Kidney capillary endothelial cell (primary cell): ENCODE measurements at regions not wholly inside any gene's neighbourhood (a gene's known extent, or its start where the extent isn't known, plus 50 kb on each side); places are given as distances from the start of the nearest gene placed in this dataset.

Source experiments
- DNase-seq: peaks from one replicate; pipeline ENCODE4 v3.0.0-alpha.2; 2018; ENCODE audit warnings: low spot score

DNA sequence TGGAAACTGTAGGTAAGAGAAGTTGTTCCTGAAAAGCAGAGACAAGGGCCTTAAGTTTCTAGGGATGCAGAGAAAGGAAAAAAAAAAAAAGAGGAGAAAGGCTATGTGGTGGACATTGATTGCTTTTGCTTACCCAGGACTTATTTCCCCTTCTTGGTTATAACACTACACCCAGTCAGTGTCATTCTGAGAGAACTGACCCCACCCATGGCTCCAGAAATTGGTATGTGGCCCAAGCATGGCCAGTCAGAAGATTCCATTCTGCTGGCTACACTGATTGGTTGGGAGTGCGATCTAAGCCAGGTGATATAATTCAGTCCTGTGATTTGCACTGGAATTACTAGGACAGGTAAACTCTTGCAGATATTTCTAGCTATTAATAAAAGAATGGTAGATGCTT lies 62.2 kb upstream of the EXOC4 start:
- DNase-seq = no peak

DNA sequence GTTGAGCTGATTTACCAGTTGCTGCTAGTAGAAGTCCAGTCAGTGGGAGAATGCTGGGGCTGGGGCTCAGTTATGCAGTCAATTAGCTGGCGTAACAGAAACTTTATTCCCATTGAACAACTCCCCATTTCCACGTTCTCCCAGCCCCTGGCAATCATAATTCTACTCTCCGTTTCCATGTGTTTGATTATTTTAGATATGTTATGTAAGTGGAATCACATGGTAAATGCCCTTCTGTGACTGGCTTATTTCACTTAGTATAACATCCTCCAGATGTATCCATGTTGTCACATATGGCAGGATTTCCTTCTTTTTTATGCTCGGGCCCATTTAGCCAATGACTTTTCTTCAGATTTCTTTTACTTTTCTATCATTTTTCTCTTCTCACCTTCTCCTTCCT lies 61.1 kb upstream of the EXOC4 start:
- no peak for DNase-seq

DNA sequence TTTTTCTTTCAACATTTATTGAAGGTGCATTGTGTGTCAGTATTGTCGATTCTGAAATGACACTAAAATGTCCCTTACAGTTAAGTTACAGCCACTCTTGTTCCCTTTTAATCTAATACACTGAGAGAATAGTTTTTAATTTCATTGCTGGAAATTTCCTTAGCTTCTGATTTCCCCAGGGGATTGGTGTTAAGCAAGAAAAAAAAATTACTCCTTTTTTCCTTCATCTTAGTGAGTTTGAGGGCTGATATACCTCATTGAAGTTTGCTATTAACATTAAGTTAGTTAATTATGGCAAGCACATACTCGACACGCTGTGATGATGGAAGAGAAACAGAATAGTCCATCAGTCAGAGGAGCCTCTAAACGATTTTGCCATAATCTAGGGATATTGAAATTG lies 57.0 kb upstream of the EXOC4 start:
- no peak for DNase-seq

DNA sequence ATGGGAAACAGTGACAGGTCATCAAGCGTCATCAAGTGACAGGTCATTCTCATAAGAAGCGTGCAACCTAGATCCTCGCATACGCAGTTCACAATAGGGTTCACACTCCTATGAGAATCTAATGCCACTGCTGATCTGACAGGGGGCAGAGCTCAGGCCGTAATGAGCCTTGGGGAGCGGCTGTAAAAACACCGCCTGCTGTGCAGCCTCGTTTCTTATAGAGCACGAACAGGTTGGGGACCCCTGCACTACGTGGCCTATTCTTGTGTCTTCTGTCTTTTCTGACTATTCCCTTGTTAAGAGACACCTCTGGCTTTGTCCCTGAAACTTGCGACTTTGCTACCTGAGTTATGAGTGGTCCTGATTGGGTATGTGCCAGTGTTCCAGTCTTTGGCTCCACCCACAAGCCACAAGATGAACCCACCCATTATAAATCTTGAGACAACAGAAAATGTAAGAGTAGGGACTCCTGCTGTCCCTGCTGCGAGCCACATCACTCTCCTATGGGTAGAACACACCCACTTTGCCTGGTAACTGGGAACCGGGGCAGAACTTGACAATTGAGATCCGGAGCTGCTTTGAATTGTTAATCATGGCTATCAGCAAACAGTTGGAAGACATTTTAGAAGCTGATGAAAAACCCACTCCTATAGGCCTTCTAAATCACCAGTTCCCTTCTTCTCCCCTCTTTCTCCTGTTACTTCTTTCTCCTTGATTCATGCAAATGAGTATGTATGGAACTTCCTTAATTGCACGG lies 55.8 kb upstream of the EXOC4 start:
- no peak for DNase-seq

DNA sequence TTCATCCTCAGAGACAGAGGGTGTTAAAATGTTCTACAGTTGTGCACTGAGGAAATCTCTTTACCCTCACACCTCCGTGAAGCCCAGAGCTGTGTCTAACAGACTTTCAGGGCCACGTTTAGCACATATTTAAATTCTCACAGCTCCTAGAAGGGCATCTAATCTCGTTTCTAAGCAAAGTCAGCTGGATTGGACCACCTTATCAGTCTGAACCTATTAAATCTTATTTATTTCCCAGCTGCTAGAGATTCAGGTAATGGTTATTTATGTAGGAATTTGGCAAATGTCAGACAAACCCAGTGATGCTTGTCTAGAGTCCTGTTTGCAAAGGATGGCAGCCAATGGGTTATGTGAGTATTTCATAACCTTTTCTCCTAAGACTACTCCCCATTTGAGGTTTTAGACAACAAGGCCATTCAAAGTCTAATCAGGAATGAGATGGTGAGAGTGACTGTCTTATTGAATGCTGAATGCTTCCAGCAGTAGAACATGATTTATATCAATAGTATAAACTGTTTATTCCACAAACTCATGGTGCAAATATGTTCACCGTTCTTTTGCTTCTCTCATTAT lies 54.8 kb upstream of the EXOC4 start:
- DNase-seq = no peak

DNA sequence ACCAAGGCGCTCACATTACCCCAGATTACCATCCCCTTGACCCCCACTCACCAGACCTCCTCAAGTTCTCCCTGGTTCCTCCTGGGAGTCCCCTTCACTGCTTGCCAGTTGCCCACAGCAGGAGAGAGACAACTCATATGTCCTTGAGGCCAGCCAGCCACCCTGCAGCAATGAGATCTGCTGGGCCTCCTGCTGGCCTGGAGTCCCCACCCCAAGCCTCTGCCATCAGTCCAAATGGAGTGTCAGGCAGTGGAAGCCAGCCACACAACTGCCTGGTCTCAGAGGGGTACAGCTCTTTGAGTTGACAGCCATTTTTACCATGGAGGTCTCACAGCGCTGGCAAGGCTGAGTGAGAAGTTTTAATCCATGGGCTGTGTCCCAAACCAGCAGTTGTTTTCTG lies 53.0 kb upstream of the EXOC4 start:
- DNase-seq = no peak

DNA sequence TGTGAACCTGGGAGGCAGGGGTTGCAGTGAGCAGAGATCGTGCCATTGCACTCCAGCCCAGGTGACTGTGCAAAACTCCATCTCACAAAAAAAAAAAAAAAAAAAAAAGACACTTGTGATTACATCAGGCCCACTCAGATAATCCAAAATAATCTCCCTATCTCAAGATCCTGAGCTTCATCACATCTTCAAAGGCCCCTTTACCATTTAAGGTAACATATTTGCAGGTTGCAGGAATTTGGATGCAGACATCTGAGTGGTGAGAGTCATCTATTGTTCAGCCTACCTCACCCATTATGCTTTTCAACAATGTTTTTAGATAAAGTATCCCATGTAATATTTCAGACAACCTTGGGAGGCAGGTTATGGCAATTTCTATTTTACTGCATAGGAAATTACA lies 51.4 kb upstream of the EXOC4 start:
- DNase-seq = no peak

DNA sequence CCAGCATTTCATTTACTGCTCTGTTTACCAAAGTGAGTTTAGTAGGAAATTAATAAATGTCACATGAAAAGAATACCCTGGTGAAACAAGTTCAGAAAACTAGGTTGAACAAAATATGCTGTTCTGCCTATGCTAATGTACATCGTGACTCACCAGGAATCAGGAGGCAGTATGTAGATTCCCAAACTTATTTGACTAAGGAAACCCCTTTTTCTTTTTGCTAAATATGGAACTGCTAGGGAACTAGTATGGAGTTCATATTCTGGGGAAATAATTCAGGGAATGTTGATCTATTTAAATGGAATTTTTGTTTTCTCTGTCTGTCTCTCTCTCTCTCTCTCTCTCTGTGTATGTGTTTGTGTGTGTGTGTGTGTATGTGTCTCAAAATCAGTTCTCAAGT lies 49.9 kb upstream of the EXOC4 start:
- no peak for DNase-seq
